A549 (cell line): ENCODE measurements at regions not wholly inside any gene's neighbourhood (a gene's known extent, or its start where the extent isn't known, plus 50 kb on each side); places are given as distances from the start of the nearest gene placed in this dataset.

ENCODE experiments used
- CHD2 ChIP-seq: fragments of 150-350 bp; IDR thresholded peaks from 2 replicates; pipeline ENCODE4 v1.6.1; 2014; ENCODE audit warnings: low read length; ENCODE audit not compliant: partially characterized antibody
- EP300 ChIP-seq, 2 experiments: fragments of >200 bp; sonication (Bioruptor Twin); formaldehyde crosslinking; IDR thresholded peaks; 2 replicates in 1 of 2; 3 replicates in 1 of 2; pipeline ENCODE4 v1.6.1; 2016 to 2017
- POLR2A ChIP-seq: IDR thresholded peaks from 2 replicates; pipeline ENCODE4 v1.6.1; 2012; ENCODE audit warnings: mild to moderate bottlenecking, low read length
- RARB ChIP-seq: fragments of 250-450 bp; sonication (Bioruptor Pico); IDR thresholded peaks from 2 replicates; pipeline ENCODE4 v1.8.0; 2021; ENCODE audit warnings: mild to moderate bottlenecking, moderate library complexity
- REST ChIP-seq: fragments of 200-600 bp; sonication (generic); IDR thresholded peaks from 2 replicates; pipeline ENCODE4 v1.6.1; 2016; ENCODE audit warnings: antibody characterized with exemption, mild to moderate bottlenecking, moderate library complexity
- RNF2 ChIP-seq: fragments of 200-600 bp; sonication (generic); IDR thresholded peaks from 2 replicates; pipeline ENCODE4 v1.6.1; 2016; ENCODE audit warnings: low read depth, mild to moderate bottlenecking, antibody characterized with exemption, moderate library complexity, borderline replicate concordance

- TF ChIP-seq REST (no peak), RNF2 (no peak), CHD2 (no peak), RARB (no peak), POLR2A (no peak), EP300 (IDR thresholded peaks at IDR 0.05) (no peak)
Observed at GRCh38 chr2:128796321-128796720, 477.7 kb upstream of the HS6ST1 start.
